ENCODE measurements at regions not wholly inside any gene's neighbourhood (a gene's known extent, or its start where the extent isn't known, plus 50 kb on each side); places are given as distances from the start of the nearest gene placed in this dataset.

- H3K4me3 ChIP-seq (ENCODE audit: low read depth, low read length), result no peak overlapping the region
- no peak for DNase-seq (ENCODE audit: low read depth)
- TF ChIP-seq CTCF (IDR thresholded peaks at IDR 0.05; ENCODE audit: insufficient read depth, low read depth, low read length), result no peak
Measured at GRCh38 chr3:116896116-116896515, 186.5 kb downstream of the TUSC7 start.

GRCh38 chr3:116897382-116897781 lies 187.8 kb downstream of the TUSC7 start:
- DNase-seq (ENCODE audit: low read depth), result no peak
- TF ChIP-seq CTCF (IDR thresholded peaks at IDR 0.05; ENCODE audit: insufficient read depth, low read depth, low read length), result no peak

GRCh38 chr3:116899253-116899652 lies 189.7 kb downstream of the TUSC7 start:
- DNase-seq (ENCODE audit: low read depth), result no peak
- H3K4me3 ChIP-seq (ENCODE audit: low read depth, low read length), result no peak overlapping the region
- no peak for TF ChIP-seq CTCF (IDR thresholded peaks at IDR 0.05; ENCODE audit: insufficient read depth, low read depth, low read length)

More at GRCh38 chr3:116897382-116897781, 187.8 kb downstream of the TUSC7 start:
- no peak overlapping the region for H3K4me3 ChIP-seq (ENCODE audit: low read depth, low read length)

- no peak for TF ChIP-seq CTCF (IDR thresholded peaks at IDR 0.05; ENCODE audit: insufficient read depth, low read depth, low read length)
Measured at GRCh38 chr3:116905334-116905733, 195.8 kb downstream of the TUSC7 start.

GRCh38 chr3:116905794-116906193 lies 196.2 kb downstream of the TUSC7 start:
- H3K4me3 ChIP-seq (ENCODE audit: low read depth, low read length), result no peak overlapping the region
- no peak for TF ChIP-seq CTCF (IDR thresholded peaks at IDR 0.05; ENCODE audit: insufficient read depth, low read depth, low read length)
- DNase-seq (ENCODE audit: low read depth), result no peak

More at GRCh38 chr3:116905334-116905733, 195.8 kb downstream of the TUSC7 start:
- no peak overlapping the region for H3K4me3 ChIP-seq (ENCODE audit: low read depth, low read length)
- no peak for DNase-seq (ENCODE audit: low read depth)

GRCh38 chr3:116912116-116912515 lies 202.5 kb downstream of the TUSC7 start:
- H3K4me3 ChIP-seq (ENCODE audit: low read depth, low read length), result no peak overlapping the region
- DNase-seq (ENCODE audit: low read depth), result no peak
- no peak for TF ChIP-seq CTCF (IDR thresholded peaks at IDR 0.05; ENCODE audit: insufficient read depth, low read depth, low read length)

- TF ChIP-seq CTCF (IDR thresholded peaks at IDR 0.05; ENCODE audit: insufficient read depth, low read depth, low read length), result no peak
- no peak for DNase-seq (ENCODE audit: low read depth)
Measured at GRCh38 chr3:116914004-116914403, 204.4 kb downstream of the TUSC7 start.

More at GRCh38 chr3:116914004-116914403, 204.4 kb downstream of the TUSC7 start:
- H3K4me3 ChIP-seq (ENCODE audit: low read depth, low read length), result no peak overlapping the region
